ENCODE measurements at regions not wholly inside any gene's neighbourhood (a gene's known extent, or its start where the extent isn't known, plus 50 kb on each side); places are given as distances from the start of the nearest gene placed in this dataset.
"Not testable (repeated sequence)": the region's sequence is repeated elsewhere in the genome, so short reads cannot be mapped to it uniquely, and the experiment has no call there.

DNA sequence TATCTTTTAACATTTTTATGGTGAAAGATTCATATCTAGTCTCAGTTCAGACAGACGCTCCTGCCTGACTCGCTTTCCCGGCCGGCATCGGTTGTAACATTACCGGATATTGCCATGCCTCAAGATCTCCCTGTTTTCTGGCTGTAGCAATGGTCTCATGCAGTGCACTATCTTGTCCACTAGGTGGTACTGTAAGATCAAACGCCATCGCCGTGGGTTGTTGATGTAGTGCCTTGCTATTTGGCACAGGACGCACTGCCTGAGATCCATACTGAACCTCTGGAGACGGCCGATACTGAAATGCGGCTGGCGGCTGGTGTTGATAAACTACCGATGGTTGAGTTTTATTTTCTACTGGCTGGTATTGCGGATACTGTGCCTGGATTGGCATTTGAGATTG is 75.9 kb upstream of the ZNF195 start:
- peak overlapping the region; percentile 33 for H2AFZ ChIP-seq
- not testable (repeated sequence) for H3K79me2 ChIP-seq; H3K4me2 ChIP-seq (ENCODE audit: low read length); H3K27ac ChIP-seq; H3K4me1 ChIP-seq; H3K36me3 ChIP-seq (ENCODE audit: control insufficient read depth, insufficient read depth, low read length); H3K4me3 ChIP-seq (ENCODE audit: low read depth, low read length); H3K9ac ChIP-seq; H3K27me3 ChIP-seq (ENCODE audit: control insufficient read depth, insufficient read depth, low read length); H3K9me3 ChIP-seq (ENCODE audit: control insufficient read depth, low read length)
- TF ChIP-seq, protein P1, sequence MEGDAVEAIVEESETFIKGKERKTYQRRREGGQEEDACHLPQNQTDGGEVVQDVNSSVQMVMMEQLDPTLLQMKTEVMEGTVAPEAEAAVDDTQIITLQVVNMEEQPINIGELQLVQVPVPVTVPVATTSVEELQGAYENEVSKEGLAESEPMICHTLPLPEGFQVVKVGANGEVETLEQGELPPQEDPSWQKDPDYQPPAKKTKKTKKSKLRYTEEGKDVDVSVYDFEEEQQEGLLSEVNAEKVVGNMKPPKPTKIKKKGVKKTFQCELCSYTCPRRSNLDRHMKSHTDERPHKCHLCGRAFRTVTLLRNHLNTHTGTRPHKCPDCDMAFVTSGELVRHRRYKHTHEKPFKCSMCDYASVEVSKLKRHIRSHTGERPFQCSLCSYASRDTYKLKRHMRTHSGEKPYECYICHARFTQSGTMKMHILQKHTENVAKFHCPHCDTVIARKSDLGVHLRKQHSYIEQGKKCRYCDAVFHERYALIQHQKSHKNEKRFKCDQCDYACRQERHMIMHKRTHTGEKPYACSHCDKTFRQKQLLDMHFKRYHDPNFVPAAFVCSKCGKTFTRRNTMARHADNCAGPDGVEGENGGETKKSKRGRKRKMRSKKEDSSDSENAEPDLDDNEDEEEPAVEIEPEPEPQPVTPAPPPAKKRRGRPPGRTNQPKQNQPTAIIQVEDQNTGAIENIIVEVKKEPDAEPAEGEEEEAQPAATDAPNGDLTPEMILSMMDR (IDR thresholded peaks at IDR 0.05) = peak; percentile 71

DNA sequence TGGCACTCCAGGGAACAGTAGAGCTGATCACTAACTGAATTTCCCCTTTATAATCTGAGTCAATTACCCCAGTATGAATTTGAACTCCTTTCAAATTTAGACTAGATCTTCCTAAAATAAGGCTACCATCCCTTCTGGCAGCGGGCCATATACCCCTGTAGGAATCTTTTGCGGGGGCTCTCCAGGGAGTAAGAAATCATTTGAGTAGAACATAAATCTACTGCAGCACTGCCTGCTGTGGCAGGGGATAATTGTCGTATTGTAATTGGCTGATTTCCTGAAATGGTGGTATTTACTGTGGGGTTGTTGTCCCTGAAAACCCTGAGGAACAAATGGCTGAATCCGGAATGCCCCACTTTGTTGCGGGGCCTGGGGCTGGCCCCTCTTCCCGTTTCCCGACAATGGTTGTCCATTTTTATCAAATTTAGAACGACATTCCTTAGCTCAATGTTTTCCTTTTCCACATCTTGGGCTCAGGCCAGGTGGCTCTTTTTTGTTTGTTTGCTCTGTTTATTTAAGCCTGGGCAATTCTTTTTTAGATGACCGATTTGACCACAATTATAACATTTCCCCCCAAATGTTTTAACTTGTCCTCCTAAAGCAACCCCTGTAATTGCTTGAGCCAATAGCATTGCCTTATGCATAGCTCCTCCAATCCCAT is 74.8 kb upstream of the ZNF195 start:
- not testable (repeated sequence) for H3K27ac ChIP-seq; H3K4me3 ChIP-seq (ENCODE audit: low read depth, low read length); H3K27me3 ChIP-seq (ENCODE audit: control insufficient read depth, insufficient read depth, low read length); H3K36me3 ChIP-seq (ENCODE audit: control insufficient read depth, insufficient read depth, low read length); H3K9ac ChIP-seq; H3K4me1 ChIP-seq; H3K79me2 ChIP-seq; H3K9me3 ChIP-seq (ENCODE audit: control insufficient read depth, low read length); H2AFZ ChIP-seq; H3K4me2 ChIP-seq (ENCODE audit: low read length)

DNA sequence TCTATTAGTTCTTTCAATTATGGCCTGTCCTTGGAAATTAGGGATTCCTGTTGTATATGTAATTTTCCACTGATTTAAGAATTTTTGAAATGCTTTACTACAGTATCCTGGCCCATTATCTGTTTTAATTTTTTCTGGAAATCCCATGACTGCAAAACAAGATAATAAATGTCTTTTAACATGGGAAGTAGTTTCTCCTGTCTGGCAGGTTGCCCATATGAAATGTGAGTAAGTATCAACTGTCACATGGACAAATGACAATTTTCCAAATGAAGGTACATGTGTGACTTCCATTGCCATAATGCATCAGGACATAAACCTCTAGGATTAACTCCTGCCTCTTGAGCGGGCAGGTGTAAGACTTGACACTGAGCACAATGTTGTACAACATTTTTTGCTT is 71.9 kb upstream of the ZNF195 start:
- not testable (repeated sequence) for H3K9ac ChIP-seq; H3K27me3 ChIP-seq (ENCODE audit: control insufficient read depth, insufficient read depth, low read length); H3K27ac ChIP-seq; H3K4me2 ChIP-seq (ENCODE audit: low read length); H2AFZ ChIP-seq; H3K4me1 ChIP-seq; H3K9me3 ChIP-seq (ENCODE audit: control insufficient read depth, low read length); H3K4me3 ChIP-seq (ENCODE audit: low read depth, low read length); H3K79me2 ChIP-seq; H3K36me3 ChIP-seq (ENCODE audit: control insufficient read depth, insufficient read depth, low read length)

GRCh38 chr11:3445535-3445934 is 66.6 kb upstream of the ZNF195 start:
- not testable (repeated sequence) for H3K9ac ChIP-seq; H3K27me3 ChIP-seq (ENCODE audit: control insufficient read depth, insufficient read depth, low read length); H3K4me3 ChIP-seq (ENCODE audit: low read depth, low read length); H3K4me1 ChIP-seq; H3K9me3 ChIP-seq (ENCODE audit: control insufficient read depth, low read length); H2AFZ ChIP-seq; H3K27ac ChIP-seq; H3K79me2 ChIP-seq; H3K4me2 ChIP-seq (ENCODE audit: low read length); H3K36me3 ChIP-seq (ENCODE audit: control insufficient read depth, insufficient read depth, low read length)

- not testable (repeated sequence) for H3K4me2 ChIP-seq (ENCODE audit: low read length); H3K9me3 ChIP-seq (ENCODE audit: control insufficient read depth, low read length); H3K27me3 ChIP-seq (ENCODE audit: control insufficient read depth, insufficient read depth, low read length); H2AFZ ChIP-seq; H3K27ac ChIP-seq; H3K4me1 ChIP-seq; H3K79me2 ChIP-seq; H3K9ac ChIP-seq; H3K36me3 ChIP-seq (ENCODE audit: control insufficient read depth, insufficient read depth, low read length); H3K4me3 ChIP-seq (ENCODE audit: low read depth, low read length)
These were observed 65.4 kb upstream of the ZNF195 start for GRCh38 chr11:3444420-3444744.

DNA sequence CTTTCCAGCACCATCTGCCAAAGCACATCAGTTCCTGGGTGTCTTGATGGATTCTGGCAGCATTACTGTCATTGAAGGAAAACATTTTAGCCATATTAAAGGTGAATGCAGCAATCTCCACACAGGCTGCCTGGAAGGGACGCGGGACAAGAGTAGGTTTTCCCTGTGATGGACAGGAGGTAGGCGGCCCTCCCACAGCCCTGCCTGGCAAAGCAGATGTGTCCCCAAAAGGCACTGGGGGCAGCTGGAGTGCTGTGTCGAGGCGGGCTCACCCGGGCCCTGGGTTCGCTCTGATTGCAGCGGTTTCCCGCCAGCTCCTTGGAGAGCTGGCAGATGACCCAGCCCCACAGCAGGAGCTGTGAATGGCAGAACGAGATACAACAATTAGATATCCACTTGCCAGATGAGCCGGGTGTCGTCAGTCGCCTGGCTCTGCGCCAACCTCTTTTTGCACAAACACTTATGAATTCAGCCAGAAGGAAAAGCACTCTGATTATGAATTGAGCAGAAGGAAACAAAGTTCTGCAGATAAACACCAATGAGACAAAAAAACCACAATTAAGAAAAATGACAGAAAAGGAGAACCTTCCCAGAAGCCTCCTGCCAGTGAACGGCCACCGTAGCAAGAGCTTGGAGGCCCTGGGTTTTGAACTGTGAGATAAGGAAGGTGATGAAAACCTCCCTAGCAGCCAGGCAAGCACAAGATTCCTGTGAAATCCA is 64.9 kb upstream of the ZNF195 start:
- H3K36me3 ChIP-seq (ENCODE audit: control insufficient read depth, insufficient read depth, low read length); H3K4me3 ChIP-seq (ENCODE audit: low read depth, low read length); H3K9ac ChIP-seq; H3K4me2 ChIP-seq (ENCODE audit: low read length); H3K27me3 ChIP-seq (ENCODE audit: control insufficient read depth, insufficient read depth, low read length); H2AFZ ChIP-seq; H3K79me2 ChIP-seq; H3K27ac ChIP-seq; H3K9me3 ChIP-seq (ENCODE audit: control insufficient read depth, low read length); H3K4me1 ChIP-seq: not testable (repeated sequence)

- not testable (repeated sequence) for H3K9me3 ChIP-seq (ENCODE audit: control insufficient read depth, low read length); H3K4me1 ChIP-seq; H3K27me3 ChIP-seq (ENCODE audit: control insufficient read depth, insufficient read depth, low read length); H3K36me3 ChIP-seq (ENCODE audit: control insufficient read depth, insufficient read depth, low read length); H3K79me2 ChIP-seq; H3K4me2 ChIP-seq (ENCODE audit: low read length); H3K9ac ChIP-seq; H2AFZ ChIP-seq; H3K4me3 ChIP-seq (ENCODE audit: low read depth, low read length); H3K27ac ChIP-seq
These were observed 58.5 kb upstream of the ZNF195 start for GRCh38 chr11:3437441-3437840.

All from parathyroid adenoma (tissue), 2 donors.